Body of pancreas (tissue), 4 donors: ENCODE measurements at regions not wholly inside any gene's neighbourhood (a gene's known extent, or its start where the extent isn't known, plus 50 kb on each side); places are given as distances from the start of the nearest gene placed in this dataset.

Source experiments
- ATAC-seq: fragments of 150-250 bp; one replicate; pipeline ENCODE4 v1.9.1; 2016
- DNase-seq, 4 donors: peaks; one replicate each; pipeline ENCODE4 v3.0.0-alpha.2; 2019
- H3K27ac ChIP-seq, 4 donors: fragments of 200-600 bp; sonication (generic); 1 replicate in 3 of 4; 2 replicates in 1 of 4; pipeline versions ENCODE4 v1.5.1 to v1.6.1; 2016 to 2019; ENCODE audit warnings: mild to moderate bottlenecking in 1 of 4, mixed read lengths in 1 of 4, moderate library complexity in 1 of 4
- H3K27me3 ChIP-seq, 2 donors: fragments of 200-600 bp; sonication (generic); one replicate each; pipeline ENCODE4 v1.6.0; 2016; ENCODE audit warnings: mild to moderate bottlenecking in 1 of 2
- H3K36me3 ChIP-seq, 2 donors: fragments of 200-600 bp; sonication (generic); replicated peaks in 1 of 2; 2 replicates each; pipeline ENCODE4 v1.5.1; 2016; ENCODE audit warnings: low read depth in 2 of 2; ENCODE audit not compliant: insufficient read depth in 1 of 2
- H3K4me1 ChIP-seq: fragments of 200-600 bp; sonication (generic); one replicate; pipeline ENCODE4 v1.6.0; 2016
- H3K4me3 ChIP-seq, 2 donors: fragments of 200-600 bp; sonication (generic); 1 replicate in 1 of 2; 2 replicates in 1 of 2; pipeline ENCODE4 v1.5.1; 2016 to 2019
- H3K9me3 ChIP-seq, 3 donors: fragments of 200-600 bp; sonication (generic); 1 replicate in 2 of 3; 2 replicates in 1 of 3; pipeline ENCODE4 v1.5.1; 2016
- POLR2A ChIP-seq, 3 donors: fragments of 450-650 bp; IDR thresholded peaks; one replicate each; pipeline ENCODE4 v1.6.1; 2016; ENCODE audit warnings: antibody characterized with exemption in 3 of 3, mild to moderate bottlenecking in 2 of 3
- whole genome bisulfite sequencing, 2 donors: methylation state at CpG; one replicate each; pipeline ENCODE4 v1.1.5; 2017; 5-methylcytosine and 5-hydroxymethylcytosine counted together
- intact Hi-C: fragments of 100-400 bp; cut with DNase I; formaldehyde crosslinking; loops from one replicate; pipeline ENCODE4 v1.15.1; 2023
- TF ChIP-seq, protein P1 (sequence below), 7 experiments: fragments of 450-650 bp in 4 of 7; fragments of 200-600 bp in 3 of 7; sonication (generic) in 3 of 7; IDR thresholded peaks; one replicate each; pipeline ENCODE4 v1.5.1; 2016 to 2019; ENCODE audit warnings: antibody characterized with exemption in 7 of 7

DNA sequence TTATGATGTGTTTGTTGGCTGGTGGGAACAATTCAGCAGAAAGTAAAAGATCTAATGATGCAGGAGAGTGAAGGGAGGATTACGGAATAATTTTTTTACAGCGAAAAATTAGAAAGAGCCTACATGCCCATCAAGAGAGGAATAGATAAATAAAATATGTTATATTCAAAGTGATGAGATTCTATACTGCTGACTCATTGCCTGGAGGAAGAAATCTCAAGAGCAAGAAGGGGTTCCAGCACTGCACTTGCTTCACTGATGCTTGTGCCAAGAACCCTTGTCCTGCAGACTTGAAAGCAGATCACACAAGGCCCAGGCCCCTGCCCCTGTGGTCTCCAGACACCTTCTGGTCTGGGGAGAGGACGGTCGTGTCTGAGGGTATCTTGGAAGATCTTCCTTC lies 295.1 kb upstream of the POU3F1 start:
- intact Hi-C loops = no loop called here
- Histone ChIP-seq H3K4me3 (no peak overlapping the region), H3K9me3 (no peaks in the 10 kb centered on the region), H3K27me3 (no peaks in the 10 kb centered on the region), H3K36me3 (no peaks in the 10 kb centered on the region), H3K27ac (no peak overlapping the region), H3K4me1 (no peaks in the 10 kb centered on the region)
- TF ChIP-seq, protein P1, sequence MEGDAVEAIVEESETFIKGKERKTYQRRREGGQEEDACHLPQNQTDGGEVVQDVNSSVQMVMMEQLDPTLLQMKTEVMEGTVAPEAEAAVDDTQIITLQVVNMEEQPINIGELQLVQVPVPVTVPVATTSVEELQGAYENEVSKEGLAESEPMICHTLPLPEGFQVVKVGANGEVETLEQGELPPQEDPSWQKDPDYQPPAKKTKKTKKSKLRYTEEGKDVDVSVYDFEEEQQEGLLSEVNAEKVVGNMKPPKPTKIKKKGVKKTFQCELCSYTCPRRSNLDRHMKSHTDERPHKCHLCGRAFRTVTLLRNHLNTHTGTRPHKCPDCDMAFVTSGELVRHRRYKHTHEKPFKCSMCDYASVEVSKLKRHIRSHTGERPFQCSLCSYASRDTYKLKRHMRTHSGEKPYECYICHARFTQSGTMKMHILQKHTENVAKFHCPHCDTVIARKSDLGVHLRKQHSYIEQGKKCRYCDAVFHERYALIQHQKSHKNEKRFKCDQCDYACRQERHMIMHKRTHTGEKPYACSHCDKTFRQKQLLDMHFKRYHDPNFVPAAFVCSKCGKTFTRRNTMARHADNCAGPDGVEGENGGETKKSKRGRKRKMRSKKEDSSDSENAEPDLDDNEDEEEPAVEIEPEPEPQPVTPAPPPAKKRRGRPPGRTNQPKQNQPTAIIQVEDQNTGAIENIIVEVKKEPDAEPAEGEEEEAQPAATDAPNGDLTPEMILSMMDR (IDR thresholded peaks at IDR 0.05) = no peak
- TF ChIP-seq POLR2A (IDR thresholded peaks at IDR 0.05) = no peak
- ATAC-seq (no peak), DNase-seq (no peak)
- WGBS, 2 donors = 69 to 72% methylated on average over 4 of the region's 4 CpGs

DNA sequence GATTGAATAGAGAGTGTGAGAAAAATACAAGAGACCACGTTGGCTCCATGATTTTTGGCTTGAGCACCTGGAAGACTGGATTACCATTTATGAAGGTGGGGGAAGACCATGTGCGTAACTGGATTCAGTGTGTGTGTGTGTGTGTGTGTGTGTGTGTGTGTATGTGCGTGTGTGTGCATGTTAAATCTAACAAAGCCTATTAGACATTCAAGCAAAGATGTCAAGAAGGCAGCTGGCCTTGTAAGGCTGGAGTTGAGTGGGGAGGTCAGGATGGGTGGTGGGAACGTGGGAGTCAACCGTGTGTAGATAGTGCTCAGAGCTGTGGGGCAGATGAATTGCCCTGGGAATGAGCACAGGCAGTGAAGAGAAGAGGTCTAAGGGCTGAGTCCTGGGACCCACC lies 293.8 kb upstream of the POU3F1 start:
- 47 to 68% methylated on average over 5 of the region's 5 CpGs for WGBS, 2 donors
- H3K4me1 ChIP-seq = no peaks in the 10 kb centered on the region
- intact Hi-C loops = no loop called here
- H3K27me3 ChIP-seq = no peaks in the 10 kb centered on the region
- no peaks in the 10 kb centered on the region for H3K36me3 ChIP-seq
- no peak for TF ChIP-seq POLR2A (IDR thresholded peaks at IDR 0.05)
- TF ChIP-seq, protein P1 (IDR thresholded peaks at IDR 0.05) = no peak
- no peak overlapping the region for H3K4me3 ChIP-seq
- DNase-seq (no peak), ATAC-seq (no peak)
- H3K27ac ChIP-seq = no peak overlapping the region
- no peaks in the 10 kb centered on the region for H3K9me3 ChIP-seq

DNA sequence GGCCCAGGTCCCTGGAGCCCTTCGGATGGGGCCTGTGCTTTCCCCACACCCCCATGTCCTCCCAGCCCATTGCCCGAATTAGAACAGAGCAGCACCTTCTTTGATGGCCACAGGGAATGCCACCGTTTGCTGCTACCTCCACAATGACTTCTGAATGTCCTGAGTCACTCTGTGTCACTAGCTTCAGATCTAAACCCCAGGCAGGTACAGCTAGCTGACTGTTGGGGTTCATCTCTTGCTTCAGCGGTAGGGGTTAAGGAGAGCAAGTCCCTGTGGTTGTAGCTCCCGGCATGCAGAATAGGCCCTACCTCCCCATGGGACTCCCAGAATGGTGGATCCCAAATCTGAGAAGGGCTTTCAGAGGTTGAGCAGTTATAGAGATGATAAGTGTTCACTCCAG lies 291.1 kb upstream of the POU3F1 start:
- H3K4me3 ChIP-seq = no peak overlapping the region
- ATAC-seq (no peak), DNase-seq (no peak)
- H3K36me3 ChIP-seq = no peaks in the 10 kb centered on the region
- H3K27me3 ChIP-seq = no peaks in the 10 kb centered on the region
- TF ChIP-seq, protein P1 (IDR thresholded peaks at IDR 0.05) = no peak
- TF ChIP-seq POLR2A (IDR thresholded peaks at IDR 0.05) = no peak
- no peaks in the 10 kb centered on the region for H3K4me1 ChIP-seq
- H3K27ac ChIP-seq = no peak overlapping the region
- 64% methylated on average over 4 to 5 of the region's 5 CpGs for WGBS, 2 donors
- no peaks in the 10 kb centered on the region for H3K9me3 ChIP-seq
- intact Hi-C loops = no loop called here

DNA sequence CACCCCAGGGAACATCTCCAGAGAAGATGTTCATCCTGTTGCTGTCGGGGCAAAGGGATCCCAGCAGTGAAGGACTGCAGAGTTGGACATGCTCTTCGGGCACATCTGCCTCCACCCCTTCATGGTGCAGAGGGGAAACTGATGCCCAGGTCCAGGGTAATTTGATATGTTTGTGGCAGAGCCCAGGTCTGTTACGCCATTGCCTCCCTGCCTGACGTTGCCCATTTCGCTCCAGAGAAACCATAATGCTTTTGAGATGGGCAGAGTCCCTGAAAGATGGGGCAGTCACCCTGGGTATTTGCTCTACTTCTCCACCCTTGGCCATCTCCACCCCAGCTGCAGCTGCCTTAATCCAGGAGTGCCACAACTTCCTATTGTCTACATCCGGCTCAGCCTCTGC lies 290.4 kb upstream of the POU3F1 start:
- DNase-seq = no peak
- no peak overlapping the region for H3K27ac ChIP-seq
- ATAC-seq = no peak
- intact Hi-C loops = no loop called here
- H3K36me3 ChIP-seq = no peaks in the 10 kb centered on the region
- no peaks in the 10 kb centered on the region for H3K9me3 ChIP-seq
- no peaks in the 10 kb centered on the region for H3K4me1 ChIP-seq
- TF ChIP-seq POLR2A (IDR thresholded peaks at IDR 0.05) = no peak
- TF ChIP-seq, protein P1 (IDR thresholded peaks at IDR 0.05) = no peak
- H3K27me3 ChIP-seq = no peaks in the 10 kb centered on the region
- H3K4me3 ChIP-seq = no peak overlapping the region
- 59 to 64% methylated on average over 6 of the region's 6 CpGs for WGBS, 2 donors

DNA sequence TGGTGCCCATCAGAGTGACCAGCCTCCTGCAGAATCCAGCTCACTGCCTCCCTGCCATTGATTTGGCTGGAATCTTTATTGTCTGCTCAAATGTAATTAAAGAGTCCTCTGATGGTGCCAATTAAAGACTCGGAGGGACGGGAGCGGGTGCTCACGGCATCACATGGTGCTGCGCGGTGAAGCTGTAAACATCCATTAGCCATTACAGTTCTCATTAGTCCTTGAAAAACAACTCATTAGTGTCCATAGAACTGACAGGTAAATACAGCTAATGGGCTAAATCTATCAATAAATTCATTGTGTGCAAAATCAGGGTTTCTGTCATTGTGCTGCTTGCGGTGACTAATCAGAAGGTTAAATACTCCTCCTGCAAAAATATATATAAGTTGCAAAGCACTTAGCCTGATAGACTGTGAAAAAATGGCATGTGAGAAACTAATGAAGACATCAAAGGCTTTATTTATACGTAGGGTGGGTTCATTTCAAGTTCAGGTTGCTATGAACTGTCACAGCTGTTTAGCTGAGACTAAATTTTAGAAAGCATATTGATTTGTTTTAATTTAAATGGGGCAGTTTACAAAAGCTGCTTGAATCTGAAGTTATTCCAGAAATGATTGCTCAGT lies 289.8 kb upstream of the POU3F1 start:
- no peaks in the 10 kb centered on the region for H3K36me3 ChIP-seq
- intact Hi-C loops = no loop called here
- DNase-seq (peak in 1 of 4 donors; percentile 2), ATAC-seq (no peak)
- H3K4me1 ChIP-seq = no peaks in the 10 kb centered on the region
- TF ChIP-seq, protein P1 (IDR thresholded peaks at IDR 0.05) = no peak
- TF ChIP-seq POLR2A (IDR thresholded peaks at IDR 0.05) = no peak
- H3K27me3 ChIP-seq = no peaks in the 10 kb centered on the region
- H3K9me3 ChIP-seq = no peaks in the 10 kb centered on the region
- 14 to 21% methylated on average over 8 of the region's 8 CpGs for WGBS, 2 donors
- H3K27ac ChIP-seq = no peak overlapping the region
- H3K4me3 ChIP-seq = no peak overlapping the region
